ENCODE measurements at regions not wholly inside any gene's neighbourhood (a gene's known extent, or its start where the extent isn't known, plus 50 kb on each side); places are given as distances from the start of the nearest gene placed in this dataset.

- TF ChIP-seq CTCF (IDR thresholded peaks at IDR 0.05) (no peak), POLR2A (IDR thresholded peaks at IDR 0.05) (no peak)
Measured at GRCh38 chr3:95717048-95717447, 1097.3 kb upstream of the EPHA6 start.
